ENCODE measurements at regions not wholly inside any gene's neighbourhood (a gene's known extent, or its start where the extent isn't known, plus 50 kb on each side); places are given as distances from the start of the nearest gene placed in this dataset.
"Not testable (repeated sequence)": the region's sequence is repeated elsewhere in the genome, so short reads cannot be mapped to it uniquely, and the experiment has no call there.

- FAIRE-seq (no peak), DNase-seq (ENCODE audit: low read depth) (no peak)
- Histone ChIP-seq H3K4me3 (ENCODE audit: low read depth, low read length) (no peak overlapping the region), H3K27me3 (ENCODE audit: control insufficient read depth, insufficient read depth, low read length) (no peaks in the 10 kb centered on the region), H3K36me3 (ENCODE audit: control insufficient read depth, insufficient read depth, low read length) (no peaks in the 10 kb centered on the region)
- TF ChIP-seq CTCF (IDR thresholded peaks at IDR 0.05; ENCODE audit: insufficient read depth, low read length, severe bottlenecking) = no peak
These were observed 89.9 kb downstream of the GPX5 start for GRCh38 chr6:28615616-28615954.

GRCh38 chr6:28615955-28616747, 90.5 kb downstream of the GPX5 start:
- no peak overlapping the region for H3K4me3 ChIP-seq (ENCODE audit: low read depth, low read length)
- DNase-seq (ENCODE audit: low read depth) (no peak), FAIRE-seq (no peak)
- H3K27me3 ChIP-seq (ENCODE audit: control insufficient read depth, insufficient read depth, low read length) = no peaks in the 10 kb centered on the region
- no peak for TF ChIP-seq CTCF (IDR thresholded peaks at IDR 0.05; ENCODE audit: insufficient read depth, low read length, severe bottlenecking)
- H3K36me3 ChIP-seq (ENCODE audit: control insufficient read depth, insufficient read depth, low read length) = no peaks in the 10 kb centered on the region

GRCh38 chr6:28618898-28619555, 93.3 kb downstream of the GPX5 start:
- no peak overlapping the region for H3K4me3 ChIP-seq (ENCODE audit: low read depth, low read length)
- TF ChIP-seq CTCF (IDR thresholded peaks at IDR 0.05; ENCODE audit: insufficient read depth, low read length, severe bottlenecking) = no peak
- FAIRE-seq = no peak
- no peak for DNase-seq (ENCODE audit: low read depth)
- no peaks in the 10 kb centered on the region for H3K36me3 ChIP-seq (ENCODE audit: control insufficient read depth, insufficient read depth, low read length)
- H3K27me3 ChIP-seq (ENCODE audit: control insufficient read depth, insufficient read depth, low read length) = no peaks in the 10 kb centered on the region

- not testable (repeated sequence) for H3K27me3 ChIP-seq (ENCODE audit: control insufficient read depth, insufficient read depth, low read length); H3K36me3 ChIP-seq (ENCODE audit: control insufficient read depth, insufficient read depth, low read length); DNase-seq (ENCODE audit: low read depth); H3K4me3 ChIP-seq (ENCODE audit: low read depth, low read length); FAIRE-seq
These were observed 95.6 kb downstream of the GPX5 start for GRCh38 chr6:28621268-28621667.

GRCh38 chr6:28623242-28623641, 97.6 kb downstream of the GPX5 start:
- not testable (repeated sequence) for H3K27me3 ChIP-seq (ENCODE audit: control insufficient read depth, insufficient read depth, low read length); DNase-seq (ENCODE audit: low read depth); FAIRE-seq; H3K4me3 ChIP-seq (ENCODE audit: low read depth, low read length); H3K36me3 ChIP-seq (ENCODE audit: control insufficient read depth, insufficient read depth, low read length)

- not testable (repeated sequence) for H3K36me3 ChIP-seq (ENCODE audit: control insufficient read depth, insufficient read depth, low read length); H3K27me3 ChIP-seq (ENCODE audit: control insufficient read depth, insufficient read depth, low read length); FAIRE-seq; DNase-seq (ENCODE audit: low read depth); H3K4me3 ChIP-seq (ENCODE audit: low read depth, low read length)
These were observed 100.7 kb downstream of the GPX5 start for GRCh38 chr6:28626386-28626785.

- H3K4me3 ChIP-seq (ENCODE audit: low read depth, low read length) = no peak overlapping the region
- H3K36me3 ChIP-seq (ENCODE audit: control insufficient read depth, insufficient read depth, low read length) = no peaks in the 10 kb centered on the region
- DNase-seq (ENCODE audit: low read depth) = no peak
- H3K27me3 ChIP-seq (ENCODE audit: control insufficient read depth, insufficient read depth, low read length) = peaks cover 10% of the 10 kb centered on the region
- TF ChIP-seq CTCF (IDR thresholded peaks at IDR 0.05; ENCODE audit: insufficient read depth, low read length, severe bottlenecking) = no peak
- FAIRE-seq = no peak
These were observed 106.7 kb downstream of the GPX5 start for GRCh38 chr6:28632326-28632851.

Data from bronchial epithelial cell (primary cell).